ENCODE measurements at regions not wholly inside any gene's neighbourhood (a gene's known extent, or its start where the extent isn't known, plus 50 kb on each side); places are given as distances from the start of the nearest gene placed in this dataset.

DNA sequence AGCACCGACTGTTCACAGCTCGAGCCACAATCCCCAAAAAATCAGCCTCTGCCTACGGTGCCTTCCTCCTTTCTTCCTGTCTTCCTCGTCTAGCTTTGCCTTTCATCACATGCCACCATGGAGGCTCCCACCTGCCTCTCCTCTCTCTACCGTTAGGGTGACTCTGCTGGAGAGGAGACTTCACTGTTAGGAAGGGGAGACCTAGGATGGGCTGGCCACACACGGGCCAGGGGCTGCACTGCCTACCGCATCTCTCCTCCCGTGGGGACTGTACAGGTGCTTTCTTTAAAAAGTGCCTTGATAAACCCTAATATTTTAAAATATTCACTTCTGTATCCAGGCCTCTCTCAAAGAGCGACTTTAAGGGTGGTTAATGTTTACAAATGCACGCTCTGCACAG, 1104.7 kb downstream of the BCL11B start:
- no peak for TF ChIP-seq POLR2A (IDR thresholded peaks at IDR 0.05; ENCODE audit: low read depth, low read length)
- no peak for TF ChIP-seq POLR2AphosphoS5 (IDR thresholded peaks at IDR 0.05; ENCODE audit: low read depth, low read length)
- no peak for TF ChIP-seq SPI1 (IDR thresholded peaks at IDR 0.05; ENCODE audit: low read depth, low read length)
- no peak for TF ChIP-seq TAF1 (IDR thresholded peaks at IDR 0.05; ENCODE audit: low read depth, low read length)
- TF ChIP-seq PAX5 (IDR thresholded peaks at IDR 0.05; ENCODE audit: insufficient read depth, low read length, severe bottlenecking), result no peak
- TF ChIP-seq POU2F2 (IDR thresholded peaks at IDR 0.05; ENCODE audit: low read depth, low read length), result no peak

All from GM12891 (cell line).